Putamen (tissue), 1 donor: ENCODE measurements at regions not wholly inside any gene's neighbourhood (a gene's known extent, or its start where the extent isn't known, plus 50 kb on each side); places are given as distances from the start of the nearest gene placed in this dataset.

Experiments used
- DNase-seq: peaks from one replicate; pipeline ENCODE4 v3.0.0-alpha.2; 2016; ENCODE audit warnings: low spot score

DNA sequence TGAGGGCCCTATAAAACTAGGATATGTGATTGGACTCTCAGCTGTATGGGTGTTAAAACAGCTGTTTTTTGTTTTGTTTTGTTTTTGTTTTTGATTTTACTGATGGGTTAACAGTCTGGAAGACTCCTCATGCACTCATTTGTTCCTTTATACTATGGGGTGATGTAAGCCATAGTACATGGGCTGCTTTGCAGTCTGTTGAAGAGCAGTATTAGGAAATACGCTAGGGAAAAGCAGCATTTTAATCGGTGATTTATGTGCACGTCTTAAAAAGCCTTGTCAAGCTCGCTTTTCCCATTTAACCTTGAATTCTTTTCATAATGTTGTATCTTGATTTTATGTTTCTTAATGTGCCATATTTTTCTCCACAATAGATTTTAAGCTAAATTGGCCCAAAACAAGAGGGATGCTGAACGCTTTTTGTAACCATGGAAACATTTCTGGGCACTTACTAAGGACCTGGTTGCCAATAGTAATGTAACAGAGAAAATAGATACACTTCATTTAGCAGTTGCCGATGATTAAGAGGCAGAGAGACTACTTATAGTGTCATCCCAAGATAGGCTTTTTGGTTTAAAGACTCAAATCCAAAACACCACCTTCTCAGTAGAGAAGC lies 244.0 kb downstream of the SNAPC1 start:
- peak; percentile 7 for DNase-seq

DNA sequence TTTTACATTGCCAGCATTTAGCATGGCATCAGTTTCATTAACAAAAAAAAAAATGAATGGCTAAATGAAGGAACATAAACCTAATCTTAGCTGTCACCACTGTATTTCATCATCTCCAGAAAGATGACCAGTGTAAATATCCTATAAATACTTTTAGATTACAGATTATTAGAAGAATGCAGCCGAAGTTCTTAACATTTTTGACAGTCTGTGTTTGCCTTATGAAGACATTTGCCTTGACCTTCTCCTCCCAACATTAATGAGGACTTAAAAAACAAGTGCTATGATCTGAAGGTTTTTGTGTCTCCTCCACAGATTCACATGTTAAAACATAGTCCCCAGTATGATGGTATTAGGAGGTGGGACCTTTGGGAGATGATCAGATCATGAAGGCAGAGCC lies 253.0 kb downstream of the SNAPC1 start:
- no peak for DNase-seq

DNA sequence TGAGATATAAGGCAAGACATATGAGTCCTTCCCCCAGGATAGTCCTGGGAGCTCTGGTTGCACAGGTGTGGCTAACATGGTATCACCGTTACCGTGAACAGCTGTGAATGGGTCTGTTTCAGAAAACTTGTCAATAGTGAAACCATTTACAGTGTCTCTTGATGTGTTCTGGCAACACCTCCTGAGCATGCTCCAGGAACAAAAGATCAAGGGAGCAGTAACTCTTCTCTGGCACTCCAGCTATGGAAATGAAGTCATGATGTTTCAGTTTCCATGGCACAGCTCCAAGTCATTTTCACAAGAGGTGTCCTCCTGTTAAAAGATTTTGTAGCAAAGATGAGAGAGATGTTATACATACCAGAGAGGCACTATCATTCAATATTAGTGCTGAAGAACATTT lies 253.7 kb downstream of the SNAPC1 start:
- DNase-seq: no peak

DNA sequence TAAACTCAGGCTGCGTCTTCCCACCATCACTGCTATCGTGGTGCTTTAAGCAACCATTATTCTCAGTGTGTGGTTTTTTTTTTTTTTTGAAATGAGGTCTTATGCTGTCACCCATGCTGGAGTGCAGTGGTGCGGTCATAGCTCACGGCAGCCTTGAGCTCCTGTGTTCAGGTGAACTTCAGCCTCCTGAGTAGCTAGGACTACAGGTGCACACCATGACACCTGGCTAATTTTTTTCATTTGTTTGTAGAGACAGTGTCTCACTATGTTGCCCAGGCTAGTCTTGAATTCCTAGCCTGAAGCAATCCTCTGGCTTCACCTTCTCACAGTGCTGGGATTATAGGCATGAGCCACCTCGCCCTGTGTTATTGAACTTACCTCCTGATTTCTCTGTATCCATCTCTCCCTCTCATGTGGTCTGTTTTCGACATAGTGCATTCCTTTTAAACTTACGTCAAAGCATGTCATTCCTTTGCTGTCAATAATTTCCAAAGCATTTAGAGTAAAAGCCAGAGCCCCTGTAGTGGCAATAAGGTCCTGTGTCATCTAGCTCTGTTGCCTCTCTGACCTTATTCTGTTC lies 255.5 kb downstream of the SNAPC1 start:
- no peak for DNase-seq

DNA sequence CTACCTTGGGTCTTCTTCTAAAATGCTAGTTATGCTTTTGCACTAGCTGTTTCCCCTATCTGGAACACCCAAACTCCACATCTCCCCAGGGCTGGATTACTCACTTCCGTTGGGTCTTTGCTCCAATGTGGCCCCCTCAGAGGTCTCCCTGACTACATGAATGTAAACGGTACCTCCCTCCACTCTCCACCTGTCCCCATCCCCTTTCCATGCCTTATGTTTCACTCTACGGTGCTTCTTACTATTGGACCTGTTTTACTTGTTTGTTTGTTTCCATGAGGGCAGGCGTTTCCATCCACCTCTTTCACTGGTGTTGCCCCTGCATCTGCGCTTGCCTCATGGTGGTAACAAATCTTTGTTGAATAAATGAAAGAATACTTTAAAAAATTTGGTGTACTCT lies 256.4 kb downstream of the SNAPC1 start:
- no peak for DNase-seq

DNA sequence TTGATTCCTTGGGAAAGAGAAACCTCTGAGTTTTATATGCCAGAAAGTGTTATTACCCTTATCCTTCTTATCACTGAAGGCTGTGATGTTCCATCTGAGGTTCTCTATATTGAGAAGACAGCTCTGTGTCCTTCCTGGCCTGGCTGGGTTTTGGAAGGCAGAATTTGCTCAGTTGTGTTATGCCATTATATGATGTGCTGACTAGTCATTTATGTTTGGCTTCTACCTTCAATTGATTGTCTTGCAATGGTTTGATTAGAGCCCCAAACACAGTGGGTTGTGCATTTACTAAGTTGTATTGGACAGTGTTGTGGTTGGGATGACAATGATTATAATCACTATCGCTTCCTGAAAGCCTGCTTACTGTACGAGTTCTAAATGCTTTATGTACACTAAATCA lies 265.7 kb downstream of the SNAPC1 start:
- no peak for DNase-seq

DNA sequence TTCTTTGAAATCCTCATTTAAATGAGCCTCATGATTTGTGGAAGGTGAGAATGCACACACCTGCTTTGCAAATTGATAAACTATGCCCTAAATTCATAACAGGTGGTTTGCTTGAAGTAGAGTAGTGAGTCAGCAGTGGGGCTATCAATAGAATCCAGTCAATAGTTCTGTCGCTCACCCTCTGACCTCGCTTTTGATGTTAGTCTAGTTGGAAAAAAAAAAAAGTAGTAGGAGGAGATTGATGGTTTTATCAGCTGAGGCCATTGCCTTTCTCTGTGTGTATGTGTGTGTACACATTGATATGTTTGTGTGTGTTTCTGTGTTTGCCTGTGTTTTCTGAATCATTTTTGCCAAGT lies 267.3 kb downstream of the SNAPC1 start:
- DNase-seq: no peak

DNA sequence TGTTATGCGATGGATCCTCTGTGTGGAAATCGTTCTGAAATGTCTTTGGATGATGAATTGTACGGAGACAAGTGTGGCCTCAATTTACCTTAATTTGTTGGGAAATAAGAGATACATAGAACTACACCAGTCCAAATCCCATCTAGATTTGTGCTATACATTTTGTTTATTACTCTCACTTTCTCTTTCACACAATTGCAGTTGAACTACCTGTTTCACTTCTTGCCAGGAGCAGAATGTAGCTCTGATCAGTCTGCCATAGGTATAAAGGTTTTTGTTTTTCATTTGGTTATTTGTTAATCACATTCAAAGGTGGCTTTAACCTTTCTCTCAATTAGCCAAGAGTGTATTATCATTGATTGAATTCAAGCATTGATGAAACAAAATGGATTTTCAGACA lies 268.2 kb downstream of the SNAPC1 start:
- DNase-seq: no peak

DNA sequence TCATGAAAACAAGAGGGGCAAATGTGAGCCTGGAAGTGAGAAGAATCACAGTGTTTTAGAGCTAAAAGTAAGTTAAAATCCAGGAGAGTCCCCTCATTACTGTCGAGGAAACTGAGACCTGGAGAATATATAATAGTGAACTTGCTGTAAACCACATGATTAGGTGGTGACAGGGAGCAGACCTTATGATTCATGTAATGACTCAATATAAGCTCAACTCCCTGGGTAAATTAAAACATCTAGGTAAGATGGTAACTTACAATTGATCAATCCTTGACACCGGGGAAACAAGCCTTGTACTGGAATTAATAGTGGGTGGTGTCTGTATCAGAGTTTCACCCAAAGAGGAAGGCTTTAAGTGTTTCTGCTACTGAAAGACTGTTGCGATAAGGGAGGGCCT lies 269.3 kb downstream of the SNAPC1 start:
- DNase-seq: no peak

DNA sequence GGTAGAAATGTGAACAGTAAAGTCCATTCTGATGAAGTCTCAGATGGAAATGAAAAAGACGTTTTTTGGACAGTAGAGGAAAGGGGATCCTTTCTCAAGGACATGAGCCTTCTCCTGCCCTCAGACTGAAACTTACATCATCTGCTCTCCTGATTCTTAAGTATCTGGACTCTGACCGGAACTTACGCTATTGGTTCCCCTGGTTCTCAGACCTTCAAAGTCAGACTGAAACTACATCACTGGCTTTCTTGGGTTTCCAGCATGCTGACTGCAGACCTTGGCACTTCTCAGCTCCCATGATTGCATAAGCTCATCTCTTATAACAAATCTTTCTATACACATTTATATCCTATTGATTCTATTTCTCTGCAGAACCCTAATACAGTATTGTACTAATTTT lies 291.0 kb downstream of the SNAPC1 start:
- DNase-seq: no peak

DNA sequence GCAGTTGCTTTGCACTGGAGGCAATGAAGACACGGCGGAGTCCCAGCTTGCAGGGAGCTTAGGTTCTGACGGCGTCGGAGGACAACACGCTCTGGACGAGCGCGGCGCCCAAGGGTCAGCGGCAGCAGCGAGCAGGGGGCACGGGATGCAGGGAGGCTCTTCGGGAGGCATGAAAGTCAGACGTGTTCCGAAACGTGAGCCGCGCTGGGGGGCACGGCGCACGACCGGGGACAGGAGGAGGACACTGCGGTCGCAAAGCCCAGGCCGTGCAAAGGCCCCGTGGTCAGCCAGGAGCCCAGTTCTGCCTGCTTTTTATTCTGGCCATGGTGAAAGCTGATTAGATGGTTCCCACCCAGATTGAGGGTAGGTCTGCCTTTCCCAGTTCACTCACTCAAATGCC lies 294.6 kb downstream of the SNAPC1 start:
- no peak for DNase-seq

DNA sequence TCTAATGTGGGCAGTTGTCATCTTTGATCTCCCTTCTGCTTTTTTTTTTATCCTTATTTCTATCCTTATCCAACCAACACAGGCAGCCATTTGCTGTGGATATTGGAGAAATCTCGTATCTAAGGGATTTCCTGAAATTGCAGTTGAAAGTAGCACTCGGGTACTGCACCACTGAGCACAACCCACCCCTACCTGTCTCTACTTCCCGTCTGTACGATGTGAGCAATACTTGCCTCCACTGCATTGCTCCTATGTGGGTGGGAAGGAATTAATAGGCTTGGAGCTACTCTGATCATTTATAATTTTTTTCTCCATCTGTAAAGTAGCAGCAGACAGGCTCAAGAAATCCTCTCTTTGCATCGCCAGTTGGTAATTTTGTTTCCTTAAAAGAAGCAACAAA lies 300.4 kb downstream of the SNAPC1 start:
- DNase-seq: peak; percentile 49

DNA sequence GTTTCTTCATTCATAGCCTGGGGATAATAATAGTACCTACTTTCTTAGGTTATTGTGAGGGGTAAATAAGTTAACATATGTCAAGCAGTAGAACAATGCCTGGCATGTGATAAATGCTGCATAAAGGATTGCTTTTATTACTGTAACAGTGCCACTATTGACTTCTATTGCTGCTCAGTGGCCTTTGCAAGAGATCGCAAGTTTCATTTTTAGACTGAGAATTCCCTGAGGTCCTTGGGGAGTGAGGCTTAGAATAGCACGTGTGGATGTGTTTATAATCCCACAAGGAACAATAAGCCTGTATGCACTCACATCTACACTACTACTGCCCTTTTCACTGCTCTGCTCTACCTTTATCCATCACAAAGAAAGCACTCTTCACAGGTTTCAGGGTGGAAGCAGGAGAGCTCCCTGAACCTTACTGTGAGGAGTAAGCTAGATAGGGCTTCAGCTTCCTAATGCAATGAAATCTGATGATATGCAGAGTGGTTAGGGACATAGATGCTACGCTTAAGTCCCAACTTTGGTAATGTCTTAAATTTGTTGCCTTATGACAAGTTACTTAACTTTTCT lies 302.6 kb downstream of the SNAPC1 start:
- DNase-seq: no peak

DNA sequence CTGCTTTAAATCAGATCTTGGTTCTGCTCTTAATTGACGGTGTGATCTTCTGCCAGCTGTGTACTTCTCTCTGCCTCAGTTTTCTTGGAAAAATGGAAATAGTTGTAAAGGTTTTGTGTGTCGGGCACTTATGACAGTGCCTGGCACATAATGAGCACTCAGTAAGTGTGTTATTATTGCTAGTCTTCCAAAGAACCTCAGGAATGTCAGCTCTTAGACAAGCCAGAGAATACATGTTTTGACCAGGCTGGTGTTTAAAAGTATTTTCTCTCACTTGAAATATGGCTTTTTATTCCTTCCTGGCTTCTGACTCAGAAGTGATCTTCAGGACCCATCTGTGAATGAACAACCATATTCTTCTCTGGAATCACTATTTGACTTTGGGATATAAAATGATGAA lies 304.1 kb downstream of the SNAPC1 start:
- no peak for DNase-seq

DNA sequence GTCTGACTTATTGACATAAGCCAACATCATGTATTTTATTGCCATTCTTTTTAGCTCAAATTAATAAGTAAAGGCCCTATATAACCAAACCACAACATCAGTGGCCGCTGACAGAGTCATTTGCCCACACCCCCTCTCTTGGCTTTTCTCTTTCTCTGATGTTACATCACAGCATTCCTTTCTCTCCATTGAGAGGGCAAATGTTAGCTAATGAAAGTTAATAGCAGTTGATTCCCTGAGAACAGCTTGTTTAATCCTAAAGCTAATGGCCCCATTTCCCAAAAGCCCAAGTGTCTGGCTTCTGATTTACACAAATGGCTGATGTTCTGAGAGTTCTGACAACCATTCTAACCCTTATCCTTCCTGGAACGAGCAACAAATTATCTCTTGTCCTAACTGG lies 308.8 kb downstream of the SNAPC1 start:
- DNase-seq: no peak

DNA sequence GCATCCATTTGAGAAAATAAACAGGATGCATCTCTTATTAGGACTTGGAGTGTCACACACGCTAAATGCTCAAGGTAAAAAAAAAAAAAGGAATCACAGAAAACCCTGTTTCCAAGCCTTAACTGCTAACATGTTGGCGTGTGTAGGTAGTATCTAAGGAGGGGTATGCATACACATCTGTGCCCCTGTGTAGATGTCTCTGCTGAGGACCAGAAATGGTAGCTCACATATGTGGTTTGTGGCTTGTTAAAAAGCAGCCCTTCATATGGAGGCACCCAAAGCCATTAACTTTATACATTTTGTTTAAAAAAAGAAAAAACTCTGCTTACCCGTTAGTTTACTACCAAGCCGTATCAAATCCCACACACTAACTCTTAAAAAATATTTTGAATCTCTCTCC lies 314.1 kb downstream of the SNAPC1 start:
- no peak for DNase-seq

DNA sequence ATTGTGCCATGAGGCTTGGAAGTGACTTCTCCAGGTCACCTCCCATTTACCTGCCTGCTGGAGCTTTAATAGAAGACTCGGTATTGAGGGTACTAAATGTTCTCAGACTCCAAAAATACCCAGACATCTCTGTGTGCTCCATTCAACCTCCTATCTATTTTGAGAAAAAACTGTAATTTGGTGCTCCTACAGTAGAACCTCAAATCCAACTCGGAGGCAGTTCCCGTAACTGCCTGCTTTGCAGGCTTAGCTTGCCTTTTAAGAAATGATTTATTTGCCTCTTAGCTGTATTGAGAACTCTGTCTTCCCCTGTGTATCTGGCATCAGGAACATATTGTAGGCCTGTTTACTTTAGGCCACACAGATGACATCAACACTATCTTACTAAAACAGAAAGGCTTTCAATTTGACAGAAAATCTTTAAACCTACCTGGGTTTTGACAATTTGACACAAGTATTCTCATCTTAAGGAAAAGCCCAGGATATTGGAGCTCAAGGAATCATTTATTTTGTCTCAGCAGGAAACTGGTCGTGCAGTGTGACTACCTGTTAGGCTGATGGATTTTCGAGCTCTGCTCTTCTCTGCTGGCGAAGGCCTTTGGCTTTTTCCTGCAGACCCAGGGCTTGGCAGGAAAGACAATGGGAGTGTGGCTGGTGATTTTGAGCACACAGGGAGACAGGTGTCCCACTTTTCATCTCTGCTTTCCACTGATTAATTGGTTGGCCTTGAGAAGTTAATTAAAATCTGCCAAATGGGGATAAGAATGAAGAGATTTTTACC lies 314.8 kb downstream of the SNAPC1 start:
- DNase-seq: peak; percentile 38

DNA sequence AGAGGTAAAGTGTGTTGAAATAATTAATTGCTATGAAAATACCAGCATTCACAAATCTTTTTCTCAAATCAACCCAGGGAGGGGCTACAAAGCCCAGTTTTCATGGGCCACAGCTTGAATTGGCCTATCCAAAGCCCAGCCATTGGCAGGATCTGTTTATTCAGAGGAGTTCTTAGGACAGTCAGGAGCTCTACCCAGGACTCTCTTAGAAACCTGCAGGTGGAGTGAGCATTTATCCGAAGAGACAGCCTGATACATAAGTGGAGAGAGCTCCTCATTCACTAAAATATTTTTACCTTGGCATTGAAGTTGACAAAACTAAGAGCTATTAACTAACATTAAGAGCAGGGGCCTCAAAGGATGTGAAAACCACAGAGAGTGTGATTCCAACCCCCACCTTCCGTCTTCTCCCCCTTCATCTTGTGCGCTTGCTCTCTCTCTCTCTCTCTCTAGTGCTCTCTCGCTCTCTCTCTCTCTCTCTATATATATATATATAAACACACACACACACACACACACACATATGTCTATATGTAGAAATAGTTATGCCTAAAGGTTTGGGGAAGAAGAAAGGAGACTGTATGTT lies 315.5 kb downstream of the SNAPC1 start:
- no peak for DNase-seq

DNA sequence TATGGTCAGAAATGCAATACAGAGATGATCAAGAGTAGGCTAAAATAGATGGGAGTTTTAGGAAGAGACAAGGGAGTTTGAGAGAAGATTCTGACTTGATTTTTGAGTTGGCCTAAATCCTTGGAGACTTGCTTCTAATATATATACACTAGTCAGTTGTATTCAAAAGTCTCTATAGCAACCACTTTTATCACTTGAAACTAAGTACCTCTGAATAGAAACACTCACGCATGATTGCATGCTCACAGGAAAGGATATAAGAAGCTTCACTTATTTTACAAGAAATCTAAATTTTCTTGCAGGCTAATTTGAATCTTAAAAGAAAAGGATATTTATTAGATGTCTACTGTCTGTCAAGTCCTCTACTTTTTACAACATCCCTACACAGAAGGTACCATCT lies 316.8 kb downstream of the SNAPC1 start:
- DNase-seq: no peak

DNA sequence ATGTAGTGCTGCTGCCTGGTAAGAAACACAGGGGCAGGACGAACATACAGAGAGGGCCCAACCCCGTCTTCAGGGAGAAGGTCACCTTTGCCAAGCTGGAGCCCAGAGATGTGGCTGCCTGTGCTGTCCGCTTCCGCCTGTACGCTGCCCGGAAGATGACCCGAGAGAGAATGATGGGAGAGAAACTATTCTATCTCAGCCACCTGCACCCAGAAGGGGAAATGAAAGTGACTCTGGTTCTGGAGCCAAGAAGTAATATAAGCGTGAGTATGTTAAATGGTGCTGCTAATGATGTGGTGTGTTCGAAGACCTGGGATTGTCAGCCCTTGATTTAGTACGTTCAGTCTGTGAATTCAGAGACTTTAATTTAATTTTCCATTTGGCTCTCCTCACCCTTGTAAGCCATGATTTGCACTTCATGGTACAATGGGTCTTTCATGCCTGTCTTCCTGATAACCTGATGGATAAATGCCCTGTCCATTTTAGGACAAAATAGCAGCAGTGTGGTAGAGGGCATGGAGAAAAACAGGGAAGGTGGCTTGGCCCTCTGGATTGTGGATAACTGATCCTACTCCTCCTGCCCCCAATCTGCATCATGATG lies 318.9 kb downstream of the SNAPC1 start:
- DNase-seq: no peak

DNA sequence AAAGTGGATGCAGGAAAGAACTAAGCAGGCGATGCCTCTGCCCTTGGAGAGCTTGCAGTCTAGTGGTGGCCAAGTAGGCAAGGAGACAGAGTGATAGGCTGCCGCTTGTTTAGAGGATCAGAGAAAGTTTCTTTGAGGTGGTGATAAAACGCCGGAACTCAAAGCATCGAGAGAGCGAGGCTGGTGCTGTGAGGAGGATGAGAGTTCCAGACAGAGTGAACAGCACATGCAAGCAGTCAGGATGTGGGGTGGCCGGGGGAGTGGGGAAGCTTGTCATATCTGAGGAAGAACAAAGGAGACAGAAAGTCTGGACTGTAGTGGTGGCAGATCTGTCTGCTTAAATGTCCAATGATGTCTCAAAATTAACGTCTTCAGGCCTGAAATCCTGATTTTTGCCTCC lies 319.7 kb downstream of the SNAPC1 start:
- DNase-seq: no peak

DNA sequence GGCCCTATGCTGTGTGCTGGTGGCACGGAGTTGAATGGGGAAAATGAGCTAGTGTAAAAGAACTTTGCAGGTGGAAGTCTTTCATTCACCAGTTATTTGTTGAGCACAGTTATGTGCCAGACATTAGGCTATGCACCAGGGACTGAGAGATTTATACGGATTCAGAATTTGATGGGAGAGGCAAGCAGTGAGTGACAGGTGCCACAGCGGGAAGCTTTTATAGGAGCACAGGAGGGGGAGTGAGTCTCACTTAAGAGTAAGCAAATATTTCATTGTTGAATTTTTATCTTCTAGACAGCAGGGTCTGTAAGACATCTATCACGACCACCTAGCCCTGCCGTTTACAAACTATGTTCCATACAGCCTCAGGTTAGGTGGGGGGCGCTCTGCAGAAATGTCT lies 320.6 kb downstream of the SNAPC1 start:
- DNase-seq: no peak

DNA sequence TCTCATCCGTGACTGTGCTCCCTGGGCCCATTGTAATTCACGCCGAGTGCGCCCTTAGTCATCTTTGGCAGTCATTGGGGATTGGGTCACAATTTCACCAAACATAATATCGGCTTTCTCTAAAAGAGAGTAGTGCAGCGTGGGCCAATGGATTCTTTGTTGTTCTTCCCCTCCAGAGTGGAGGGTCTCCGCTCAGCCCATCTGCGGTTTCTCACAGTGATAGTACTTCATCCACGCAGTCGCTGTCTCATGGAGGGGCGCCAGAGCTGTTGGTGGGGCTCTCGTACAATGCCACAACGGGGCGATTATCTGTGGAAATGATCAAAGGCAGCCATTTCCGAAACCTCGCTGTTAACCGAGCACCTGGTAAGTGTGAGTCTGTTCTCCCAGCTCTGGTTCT lies 321.8 kb downstream of the SNAPC1 start:
- DNase-seq: peak; percentile 73
